HG03439 (cell line): ENCODE measurements at regions not wholly inside any gene's neighbourhood (a gene's known extent, or its start where the extent isn't known, plus 50 kb on each side); places are given as distances from the start of the nearest gene placed in this dataset.

Experiments used
- ATAC-seq: cut with Tn5 transposase; IDR thresholded peaks from one replicate; pipeline ENCODE4 v1.9.1; 2021; ENCODE audit warnings: mild to moderate bottlenecking, moderate library complexity; ENCODE audit not compliant: unreplicated experiment

DNA sequence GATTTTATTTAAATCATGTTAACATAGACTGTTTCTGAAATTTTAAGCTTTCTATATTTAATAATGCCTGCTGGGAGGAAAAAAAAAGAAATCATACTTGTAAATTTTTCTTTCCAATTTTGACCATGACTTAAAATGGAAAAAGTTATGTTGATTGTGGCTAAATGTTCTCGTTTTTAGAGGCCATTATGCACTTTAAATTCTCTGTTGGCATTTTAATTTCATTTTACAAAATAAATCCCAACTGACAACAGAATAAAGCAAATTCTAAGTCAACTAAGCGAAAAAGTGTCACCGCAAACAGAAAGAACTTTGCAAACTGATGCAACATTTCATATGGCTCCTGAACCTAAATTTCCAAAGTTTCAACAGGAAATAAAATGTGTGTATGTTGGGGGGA lies 74.8 kb upstream of the G2E3 start:
- no peak for ATAC-seq

- no peak for ATAC-seq
These were observed 74.0 kb upstream of the G2E3 start for GRCh38 chr14:30484976-30485375.

GRCh38 chr14:30496852-30497251 lies 62.1 kb upstream of the G2E3 start:
- no peak for ATAC-seq

DNA sequence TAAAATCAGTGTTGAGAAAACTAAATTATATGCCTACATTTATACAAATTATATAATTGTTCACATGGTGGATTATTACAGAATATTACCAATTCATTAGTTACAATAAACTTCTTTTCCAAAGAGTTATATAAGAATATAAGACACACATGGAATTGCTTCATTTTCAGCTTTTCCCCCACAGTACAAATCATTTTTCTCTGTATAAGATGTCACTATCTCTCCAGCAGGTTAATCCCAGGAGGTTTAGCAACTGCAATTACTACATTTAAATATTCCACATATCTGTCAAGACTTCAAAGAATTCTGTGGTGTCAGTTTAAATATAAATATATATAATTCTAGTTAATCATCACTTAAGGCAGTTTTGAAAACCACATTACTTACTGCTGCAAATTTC lies 59.6 kb upstream of the G2E3 start:
- no peak for ATAC-seq

- no peak for ATAC-seq
These were observed 58.7 kb upstream of the G2E3 start for GRCh38 chr14:30500222-30500621.

GRCh38 chr14:30507209-30507608 lies 51.7 kb upstream of the G2E3 start:
- ATAC-seq = no peak
